Transverse colon (tissue), 4 donors: ENCODE measurements at regions not wholly inside any gene's neighbourhood (a gene's known extent, or its start where the extent isn't known, plus 50 kb on each side); places are given as distances from the start of the nearest gene placed in this dataset.

Source experiments
- DNase-seq: peaks from one replicate; pipeline ENCODE4 v3.0.0-alpha.2; 2019
- H3K27ac ChIP-seq, 4 donors: fragments of 200-600 bp; sonication (generic); 2 replicates each; pipeline ENCODE4 v1.5.1; 2016 to 2018; ENCODE audit warnings: inconsistent platforms in 4 of 4
- H3K27me3 ChIP-seq: fragments of 200-600 bp; sonication (generic); 2 replicates; pipeline ENCODE4 v1.5.1; 2017; ENCODE audit warnings: inconsistent platforms
- H3K36me3 ChIP-seq, 4 donors: fragments of 200-600 bp; sonication (generic); 2 replicates each; pipeline ENCODE4 v1.5.1; 2017 to 2019; ENCODE audit warnings: inconsistent platforms in 4 of 4
- H3K4me1 ChIP-seq, 4 donors: fragments of 200-600 bp; sonication (generic); 2 replicates each; pipeline ENCODE4 v1.5.1; 2017 to 2020; ENCODE audit warnings: inconsistent platforms in 4 of 4
- H3K4me3 ChIP-seq, 4 donors: fragments of 200-600 bp; sonication (generic); 1 replicate in 1 of 4; 2 replicates in 3 of 4; pipeline versions ENCODE4 v1.5.1 to v1.6.1; 2017 to 2019; ENCODE audit warnings: inconsistent platforms in 4 of 4
- H3K9me3 ChIP-seq, 2 donors: fragments of 200-600 bp; sonication (generic); 2 replicates each; pipeline ENCODE4 v1.5.1; 2017 to 2019; ENCODE audit warnings: inconsistent platforms in 2 of 2
- CTCF ChIP-seq, 5 experiments: fragments of 200-600 bp in 3 of 5; fragments of 450-650 bp in 2 of 5; sonication (generic) in 3 of 5; IDR thresholded peaks; 1 replicate in 2 of 5; 2 replicates in 3 of 5; pipeline ENCODE4 v1.5.1; 2016 to 2017; ENCODE audit warnings: antibody characterized with exemption in 5 of 5, inconsistent platforms in 3 of 5, mild to moderate bottlenecking in 2 of 5, moderate library complexity in 1 of 5
- EP300 ChIP-seq: sonication (generic); formaldehyde crosslinking; IDR thresholded peaks from one replicate; pipeline ENCODE4 v1.6.1; 2017; ENCODE audit warnings: antibody characterized with exemption, low read depth
- POLR2A ChIP-seq: fragments of 450-650 bp; IDR thresholded peaks from one replicate; pipeline ENCODE4 v1.6.1; 2016; ENCODE audit warnings: antibody characterized with exemption, mild to moderate bottlenecking, moderate library complexity
- POLR2AphosphoS5 ChIP-seq, 3 donors: sonication (generic); formaldehyde crosslinking; IDR thresholded peaks; one replicate each; pipeline ENCODE4 v1.6.1; 2016; ENCODE audit warnings: antibody characterized with exemption in 3 of 3
- WGBS, 2 donors: methylation state at CpG; one replicate each; pipeline ENCODE4 v1.1.5; 2018; ENCODE audit warnings: low coverage in 1 of 2; 5-methylcytosine and 5-hydroxymethylcytosine counted together
- in situ Hi-C, 4 donors: fragments of 200-750 bp; cut with MboI; loops; one replicate each; pipeline versions ENCODE4 v1.15.0 to v1.15.1; 2017; ENCODE audit warnings: low sequenced_read_pairs in 3 of 4, low pct_ligation_motif_present in 1 of 4, low pct_unique_long_range_greater_than_20kb in 1 of 4
- intact Hi-C: fragments of 100-400 bp; cut with DNase I; formaldehyde crosslinking; loops from one replicate; pipeline ENCODE4 v1.15.1; 2023; ENCODE audit warnings: low total_unique reads

- TF ChIP-seq CTCF (IDR thresholded peaks at IDR 0.05), result no peak
- no peak for TF ChIP-seq EP300
- no peak for TF ChIP-seq POLR2A
- no peak for TF ChIP-seq POLR2AphosphoS5 (IDR thresholded peaks at IDR 0.05)
- DNase-seq, result no peak
- intact Hi-C loops (no loop called here), in situ Hi-C loops (no loop called here)
- Histone ChIP-seq H3K4me3 (no peak overlapping the region), H3K36me3 (no peaks in the 10 kb centered on the region), H3K27me3 (no peaks in the 10 kb centered on the region), H3K27ac (no peak overlapping the region), H3K4me1 (no peaks in the 10 kb centered on the region), H3K9me3 (no peaks in the 10 kb centered on the region)
- 94% methylated on average over 2 of the region's 2 CpGs; no CpG with 5 or more reads in 1 of the 2 donors for WGBS, 2 donors
Measured at GRCh38 chr1:30328100-30328370, 395.4 kb downstream of the MATN1 start.

GRCh38 chr1:30327370-30328099, 395.9 kb downstream of the MATN1 start:
- Histone ChIP-seq H3K36me3 (no peaks in the 10 kb centered on the region), H3K9me3 (no peaks in the 10 kb centered on the region), H3K4me1 (no peaks in the 10 kb centered on the region), H3K27ac (no peak overlapping the region), H3K4me3 (no peak overlapping the region), H3K27me3 (no peaks in the 10 kb centered on the region)
- TF ChIP-seq POLR2AphosphoS5 (IDR thresholded peaks at IDR 0.05) (no peak), CTCF (IDR thresholded peaks at IDR 0.05) (no peak), POLR2A (no peak), EP300 (no peak)
- in situ Hi-C loops, result no loop called here
- no peak for DNase-seq
- WGBS, 2 donors, result 64% methylated on average over 12 of the region's 13 CpGs; no CpG with 5 or more reads in 1 of the 2 donors
- intact Hi-C loops, result no loop called here

GRCh38 chr1:30325999-30326398, 397.4 kb downstream of the MATN1 start:
- in situ Hi-C loops (no loop called here), intact Hi-C loops (no loop called here)
- Histone ChIP-seq H3K9me3 (no peaks in the 10 kb centered on the region), H3K36me3 (no peaks in the 10 kb centered on the region), H3K27me3 (no peaks in the 10 kb centered on the region), H3K27ac (no peak overlapping the region), H3K4me3 (no peak overlapping the region), H3K4me1 (no peaks in the 10 kb centered on the region)
- WGBS, 2 donors, result 56 to 62% methylated on average over 4 to 6 of the region's 6 CpGs
- no peak for DNase-seq
- TF ChIP-seq POLR2AphosphoS5 (IDR thresholded peaks at IDR 0.05) (no peak), POLR2A (no peak), CTCF (IDR thresholded peaks at IDR 0.05) (no peak), EP300 (no peak)

GRCh38 chr1:30325085-30325935, 398.1 kb downstream of the MATN1 start:
- TF ChIP-seq EP300 (no peak), CTCF (IDR thresholded peaks at IDR 0.05) (no peak), POLR2A (no peak), POLR2AphosphoS5 (IDR thresholded peaks at IDR 0.05) (no peak)
- WGBS, 2 donors, result 53 to 80% methylated on average over 3 to 12 of the region's 12 CpGs
- no peak for DNase-seq

More at GRCh38 chr1:30325085-30325935, 398.1 kb downstream of the MATN1 start:
- Histone ChIP-seq H3K36me3 (no peaks in the 10 kb centered on the region), H3K4me1 (no peaks in the 10 kb centered on the region), H3K9me3 (no peaks in the 10 kb centered on the region), H3K27ac (no peak overlapping the region), H3K4me3 (no peak overlapping the region), H3K27me3 (no peaks in the 10 kb centered on the region)
- intact Hi-C loops, result no loop called here
- in situ Hi-C loops, result no loop called here
